ENCODE measurements at regions not wholly inside any gene's neighbourhood (a gene's known extent, or its start where the extent isn't known, plus 50 kb on each side); places are given as distances from the start of the nearest gene placed in this dataset.
"Not testable (repeated sequence)": the region's sequence is repeated elsewhere in the genome, so short reads cannot be mapped to it uniquely, and the experiment has no call there.

DNA sequence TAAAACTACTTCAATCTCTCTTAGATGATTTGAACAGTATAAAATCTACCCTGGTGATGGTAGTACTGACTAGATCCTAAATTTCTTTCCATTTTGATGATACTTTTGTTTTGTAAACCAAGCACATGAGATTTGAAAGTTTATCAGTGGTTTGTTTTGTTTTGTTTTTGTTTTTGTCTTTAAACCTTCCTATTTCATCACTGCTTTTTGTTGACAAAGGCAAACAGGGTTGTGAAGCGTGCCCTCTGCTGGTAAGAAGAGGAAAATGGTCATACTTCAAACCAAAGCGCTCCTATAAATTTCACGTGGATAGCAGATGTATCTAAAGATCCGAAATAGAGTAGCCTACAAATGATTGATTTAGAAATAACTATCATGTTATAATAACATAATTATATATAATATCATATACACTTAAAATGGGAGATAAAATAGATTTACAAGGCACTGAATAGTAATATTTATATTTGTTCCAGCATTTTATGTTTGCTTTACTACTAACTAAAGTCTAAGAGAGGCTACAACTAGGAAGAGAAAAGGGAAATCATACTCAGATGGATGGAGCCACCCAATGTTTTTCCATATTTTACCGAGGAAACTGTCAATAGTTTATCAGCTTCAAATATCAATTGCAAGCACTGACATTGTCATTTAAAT, 254.0 kb upstream of the USP15 start:
- TF ChIP-seq, protein P1, sequence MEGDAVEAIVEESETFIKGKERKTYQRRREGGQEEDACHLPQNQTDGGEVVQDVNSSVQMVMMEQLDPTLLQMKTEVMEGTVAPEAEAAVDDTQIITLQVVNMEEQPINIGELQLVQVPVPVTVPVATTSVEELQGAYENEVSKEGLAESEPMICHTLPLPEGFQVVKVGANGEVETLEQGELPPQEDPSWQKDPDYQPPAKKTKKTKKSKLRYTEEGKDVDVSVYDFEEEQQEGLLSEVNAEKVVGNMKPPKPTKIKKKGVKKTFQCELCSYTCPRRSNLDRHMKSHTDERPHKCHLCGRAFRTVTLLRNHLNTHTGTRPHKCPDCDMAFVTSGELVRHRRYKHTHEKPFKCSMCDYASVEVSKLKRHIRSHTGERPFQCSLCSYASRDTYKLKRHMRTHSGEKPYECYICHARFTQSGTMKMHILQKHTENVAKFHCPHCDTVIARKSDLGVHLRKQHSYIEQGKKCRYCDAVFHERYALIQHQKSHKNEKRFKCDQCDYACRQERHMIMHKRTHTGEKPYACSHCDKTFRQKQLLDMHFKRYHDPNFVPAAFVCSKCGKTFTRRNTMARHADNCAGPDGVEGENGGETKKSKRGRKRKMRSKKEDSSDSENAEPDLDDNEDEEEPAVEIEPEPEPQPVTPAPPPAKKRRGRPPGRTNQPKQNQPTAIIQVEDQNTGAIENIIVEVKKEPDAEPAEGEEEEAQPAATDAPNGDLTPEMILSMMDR (conservative IDR thresholded peaks at IDR 0.05; ENCODE audit: low read length): peak; percentile 83
- no peak overlapping the region for H3K4me3 ChIP-seq (ENCODE audit: low read length)
- peak; percentile 58 for DNase-seq (ENCODE audit: low read depth)

GRCh38 chr12:62008703-62009102, 251.5 kb upstream of the USP15 start:
- DNase-seq (ENCODE audit: low read depth): no peak
- H3K4me3 ChIP-seq (ENCODE audit: low read length): no peak overlapping the region
- TF ChIP-seq, protein P1 (conservative IDR thresholded peaks at IDR 0.05; ENCODE audit: low read length): no peak

DNA sequence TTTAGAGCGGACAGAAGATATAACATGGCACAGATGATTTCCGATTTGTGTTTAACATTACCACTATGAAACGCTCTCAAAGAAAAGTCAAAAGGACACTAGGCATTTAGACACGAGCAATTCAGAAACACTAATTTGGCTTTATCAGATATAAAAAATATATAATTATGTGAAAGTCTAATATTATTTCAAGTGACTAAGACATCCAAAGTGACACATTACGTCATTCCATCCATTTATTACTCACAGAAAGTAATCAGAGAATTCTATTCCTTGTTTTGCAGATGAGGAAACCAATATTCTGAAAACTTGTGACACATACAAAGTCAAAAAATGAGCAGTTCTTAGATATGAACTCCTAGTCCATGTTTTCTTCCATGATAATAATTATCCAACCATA, 250.8 kb upstream of the USP15 start:
- TF ChIP-seq, protein P1 (conservative IDR thresholded peaks at IDR 0.05; ENCODE audit: low read length): no peak
- H3K4me3 ChIP-seq (ENCODE audit: low read length): no peak overlapping the region
- DNase-seq (ENCODE audit: low read depth): no peak

DNA sequence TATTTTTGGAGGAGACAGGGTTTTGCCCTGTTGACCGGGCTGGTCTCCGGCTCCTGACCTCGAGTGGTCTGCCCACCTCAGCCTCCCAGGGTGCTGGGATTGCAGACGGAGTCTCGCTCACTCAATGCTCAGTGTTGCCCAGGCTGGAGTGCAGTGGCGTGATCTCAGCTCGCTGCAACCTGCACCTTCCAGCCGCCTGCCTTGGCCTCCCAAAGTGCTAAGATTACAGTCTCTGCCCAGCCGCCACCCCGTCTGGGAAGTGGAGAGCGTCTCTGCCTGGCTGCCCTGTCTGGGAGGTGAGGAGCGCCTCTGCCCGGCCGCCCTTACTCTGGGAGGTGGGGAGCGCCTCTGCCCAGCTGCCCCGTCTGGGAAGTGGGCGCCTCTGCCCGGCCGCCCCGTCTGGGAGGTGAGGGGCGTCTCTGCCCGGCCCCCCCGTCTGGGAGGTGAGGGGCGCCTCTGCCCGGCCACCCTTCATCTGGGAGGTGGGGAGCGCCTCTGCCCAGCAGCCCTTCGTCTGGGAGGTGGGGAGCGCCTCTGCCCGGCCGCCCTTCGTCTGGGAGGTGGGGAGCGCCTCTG, 249.8 kb upstream of the USP15 start:
- not testable (repeated sequence) for DNase-seq (ENCODE audit: low read depth); H3K4me3 ChIP-seq (ENCODE audit: low read length)

DNA sequence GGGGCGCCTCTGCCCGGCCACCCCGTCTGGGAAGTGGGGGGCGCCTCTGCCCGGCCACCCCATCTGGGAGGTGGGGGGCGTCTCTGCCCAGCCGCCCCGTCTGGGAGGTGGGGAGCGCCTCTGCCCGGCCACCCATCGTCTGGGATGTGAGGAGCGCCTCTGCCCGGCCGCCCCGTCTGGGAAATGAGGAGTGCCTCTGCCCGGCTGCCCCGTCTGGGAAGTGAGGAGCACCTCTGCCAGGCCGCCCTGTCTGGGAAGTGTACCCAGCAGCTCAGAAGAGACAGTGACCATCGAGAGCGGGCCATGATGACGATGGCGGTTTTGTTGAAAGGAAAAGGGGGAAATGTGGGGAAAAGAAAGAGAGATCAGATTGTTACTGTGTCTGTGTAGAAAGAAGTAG, 249.2 kb upstream of the USP15 start:
- not testable (repeated sequence) for H3K4me3 ChIP-seq (ENCODE audit: low read length); DNase-seq (ENCODE audit: low read depth)

GRCh38 chr12:62014330-62014729, 245.9 kb upstream of the USP15 start:
- DNase-seq (ENCODE audit: low read depth): no peak

GRCh38 chr12:62016021-62016420, 244.2 kb upstream of the USP15 start:
- TF ChIP-seq, protein P1 (conservative IDR thresholded peaks at IDR 0.05; ENCODE audit: low read length): no peak
- no peak for DNase-seq (ENCODE audit: low read depth)
- no peak overlapping the region for H3K4me3 ChIP-seq (ENCODE audit: low read length)

More at GRCh38 chr12:62014330-62014729, 245.9 kb upstream of the USP15 start:
- H3K4me3 ChIP-seq (ENCODE audit: low read length): no peak overlapping the region
- TF ChIP-seq, protein P1 (conservative IDR thresholded peaks at IDR 0.05; ENCODE audit: low read length): no peak

- TF ChIP-seq, protein P1 (conservative IDR thresholded peaks at IDR 0.05; ENCODE audit: low read length): no peak
- DNase-seq (ENCODE audit: low read depth): no peak
- H3K4me3 ChIP-seq (ENCODE audit: low read length): no peak overlapping the region
These were observed 238.4 kb upstream of the USP15 start for GRCh38 chr12:62021808-62022207.
